ENCODE measurements at regions not wholly inside any gene's neighbourhood (a gene's known extent, or its start where the extent isn't known, plus 50 kb on each side); places are given as distances from the start of the nearest gene placed in this dataset.

GRCh38 chr4:14383652-14384051 lies 618.6 kb upstream of the CPEB2 start:
- Histone ChIP-seq H3K36me3 (ENCODE audit: control insufficient read depth, insufficient read depth, low read length) (no peaks in the 10 kb centered on the region), H3K27me3 (ENCODE audit: control insufficient read depth, insufficient read depth, low read length, poor library complexity, severe bottlenecking) (peaks cover 24% of the 10 kb centered on the region), H3K4me1 (ENCODE audit: control insufficient read depth, insufficient read depth, low read length) (no peaks in the 10 kb centered on the region), H3K9ac (ENCODE audit: extremely low read depth, low read length, poor library complexity, severe bottlenecking) (no peak overlapping the region), H3K9me3 (ENCODE audit: control insufficient read depth, low read length) (peaks cover 7% of the 10 kb centered on the region), H3K4me3 (ENCODE audit: low read length) (no peak overlapping the region), H3K27ac (ENCODE audit: low read depth, low read length) (no peak overlapping the region)
- no peaks in the 10 kb centered on the region for H3K36me3 Mint-ChIP-seq (ENCODE audit: low read depth)
- H3K9me3 Mint-ChIP-seq: peaks cover 8% of the 10 kb centered on the region
- DNase-seq: no peak
- no peak for TF ChIP-seq CTCF (conservative IDR thresholded peaks at IDR 0.05)
- H3K27me3 Mint-ChIP-seq (ENCODE audit: insufficient read depth): peaks cover 14% of the 10 kb centered on the region
- WGBS, 2 experiments (ENCODE audit: insufficient coverage in 1 of 2, insufficient read length in 1 of 2): 97 to 100% methylated on average over 1 to 3 of the region's 3 CpGs
- no peak overlapping the region for H3K4me3 Mint-ChIP-seq
- H3K27ac Mint-ChIP-seq: no peak overlapping the region
- H3K4me1 Mint-ChIP-seq: no peaks in the 10 kb centered on the region

GRCh38 chr4:14384824-14385223 lies 617.5 kb upstream of the CPEB2 start:
- peaks cover 14% of the 10 kb centered on the region for H3K27me3 Mint-ChIP-seq (ENCODE audit: insufficient read depth)
- H3K9me3 Mint-ChIP-seq: no peaks in the 10 kb centered on the region
- H3K27ac Mint-ChIP-seq: no peak overlapping the region
- Histone ChIP-seq H3K4me1 (ENCODE audit: control insufficient read depth, insufficient read depth, low read length) (no peaks in the 10 kb centered on the region), H3K9me3 (ENCODE audit: control insufficient read depth, low read length) (peaks cover 4% of the 10 kb centered on the region), H3K27me3 (ENCODE audit: control insufficient read depth, insufficient read depth, low read length, poor library complexity, severe bottlenecking) (peaks cover 24% of the 10 kb centered on the region), H3K9ac (ENCODE audit: extremely low read depth, low read length, poor library complexity, severe bottlenecking) (no peak overlapping the region), H3K4me3 (ENCODE audit: low read length) (no peak overlapping the region), H3K27ac (ENCODE audit: low read depth, low read length) (no peak overlapping the region), H3K36me3 (ENCODE audit: control insufficient read depth, insufficient read depth, low read length) (no peaks in the 10 kb centered on the region)
- no peak overlapping the region for H3K4me3 Mint-ChIP-seq
- WGBS, 2 experiments (ENCODE audit: insufficient coverage in 1 of 2, insufficient read length in 1 of 2): 100% methylated on average over 1 of the region's 1 CpG; no CpG with 5 or more reads in 1 of the 2 experiments
- no peaks in the 10 kb centered on the region for H3K36me3 Mint-ChIP-seq (ENCODE audit: low read depth)
- no peak for DNase-seq
- no peaks in the 10 kb centered on the region for H3K4me1 Mint-ChIP-seq
- no peak for TF ChIP-seq CTCF (conservative IDR thresholded peaks at IDR 0.05)

- TF ChIP-seq CTCF (conservative IDR thresholded peaks at IDR 0.05): peak; percentile 41
- H3K4me3 Mint-ChIP-seq: no peak overlapping the region
- Histone ChIP-seq H3K27me3 (ENCODE audit: control insufficient read depth, insufficient read depth, low read length, poor library complexity, severe bottlenecking) (peaks cover 31% of the 10 kb centered on the region), H3K36me3 (ENCODE audit: control insufficient read depth, insufficient read depth, low read length) (no peaks in the 10 kb centered on the region), H3K9ac (ENCODE audit: extremely low read depth, low read length, poor library complexity, severe bottlenecking) (no peak overlapping the region), H3K4me1 (ENCODE audit: control insufficient read depth, insufficient read depth, low read length) (no peaks in the 10 kb centered on the region), H3K27ac (ENCODE audit: low read depth, low read length) (no peak overlapping the region), H3K9me3 (ENCODE audit: control insufficient read depth, low read length) (peaks cover 4% of the 10 kb centered on the region), H3K4me3 (ENCODE audit: low read length) (no peak overlapping the region)
- no peaks in the 10 kb centered on the region for H3K4me1 Mint-ChIP-seq
- 83 to 90% methylated on average over 1 to 3 of the region's 3 CpGs for WGBS, 2 experiments (ENCODE audit: insufficient coverage in 1 of 2, insufficient read length in 1 of 2)
- DNase-seq: no peak
- H3K9me3 Mint-ChIP-seq: no peaks in the 10 kb centered on the region
- H3K36me3 Mint-ChIP-seq (ENCODE audit: low read depth): no peaks in the 10 kb centered on the region
- no peak overlapping the region for H3K27ac Mint-ChIP-seq
- peaks cover 16% of the 10 kb centered on the region for H3K27me3 Mint-ChIP-seq (ENCODE audit: insufficient read depth)
Observed at GRCh38 chr4:14386196-14386595, 616.1 kb upstream of the CPEB2 start.
